Stimulated activated CD8-positive, alpha-beta memory T cell treated with anti-CD3 and anti-CD28 coated beads, Interleukin-4, amount 100 ng/mL, for 48 hours (primary cell): ENCODE measurements at regions not wholly inside any gene's neighbourhood (a gene's known extent, or its start where the extent isn't known, plus 50 kb on each side); places are given as distances from the start of the nearest gene placed in this dataset.
"Not testable (repeated sequence)": the region's sequence is repeated elsewhere in the genome, so short reads cannot be mapped to it uniquely, and the experiment has no call there.

ENCODE experiments used
- DNase-seq: peaks from one replicate; pipeline ENCODE4 v3.0.0-alpha.2; 2020

- no peak for DNase-seq
Measured at GRCh38 chr7:69517985-69518704, 80.1 kb upstream of the AUTS2 start.

- DNase-seq: no peak
Measured at GRCh38 chr7:69518705-69519077, 79.6 kb upstream of the AUTS2 start.

GRCh38 chr7:69526570-69526969 lies 71.7 kb upstream of the AUTS2 start:
- DNase-seq: no peak

- DNase-seq: no peak
Measured at GRCh38 chr7:69527706-69528105, 70.6 kb upstream of the AUTS2 start.

- DNase-seq: no peak
Measured at GRCh38 chr7:69531050-69531449, 67.2 kb upstream of the AUTS2 start.

- no peak for DNase-seq
Measured at GRCh38 chr7:69534461-69535041, 63.7 kb upstream of the AUTS2 start.

- DNase-seq: no peak
Measured at GRCh38 chr7:69537691-69538090, 60.6 kb upstream of the AUTS2 start.

GRCh38 chr7:69539531-69539930 lies 58.7 kb upstream of the AUTS2 start:
- DNase-seq: no peak

GRCh38 chr7:69540287-69540686 lies 58.0 kb upstream of the AUTS2 start:
- no peak for DNase-seq

GRCh38 chr7:69541779-69542432 lies 56.4 kb upstream of the AUTS2 start:
- not testable (repeated sequence) for DNase-seq

GRCh38 chr7:69545175-69545574 lies 53.1 kb upstream of the AUTS2 start:
- DNase-seq: no peak
